H1 (cell line): ENCODE measurements at regions not wholly inside any gene's neighbourhood (a gene's known extent, or its start where the extent isn't known, plus 50 kb on each side); places are given as distances from the start of the nearest gene placed in this dataset.

ENCODE experiments used
- CHD7 ChIP-seq: fragments of 300-600 bp; sonication (generic); IDR thresholded peaks from 2 replicates; pipeline ENCODE4 v1.7.1; 2012; ENCODE audit warnings: low read length, moderate library complexity, mild to moderate bottlenecking, inconsistent platforms; ENCODE audit not compliant: insufficient replicate concordance
- CTBP2 ChIP-seq: IDR thresholded peaks from 2 replicates; pipeline ENCODE4 v1.7.0; 2011; ENCODE audit warnings: borderline replicate concordance, mild to moderate bottlenecking, moderate library complexity, mixed read lengths, low read length; ENCODE audit not compliant: insufficient read depth, insufficient read length
- EZH2 ChIP-seq: fragments of 200-600 bp; sonication (generic); IDR thresholded peaks from 2 replicates; pipeline ENCODE4 v1.7.1; 2012; ENCODE audit warnings: low read depth, mild to moderate bottlenecking, moderate library complexity, low read length, inconsistent platforms; ENCODE audit not compliant: severe bottlenecking
- HDAC2 ChIP-seq, 2 experiments: fragments of 300-600 bp in 1 of 2; sonication (generic) in 1 of 2; IDR thresholded peaks; 2 replicates each; pipeline ENCODE4 v1.6.1; 2011 to 2012; ENCODE audit warnings: low read depth in 2 of 2, low read length in 2 of 2, mild to moderate bottlenecking in 2 of 2, moderate library complexity in 2 of 2, borderline replicate concordance in 1 of 2, inconsistent platforms in 1 of 2
- KDM5A ChIP-seq: fragments of 200-600 bp; IDR thresholded peaks from 2 replicates; pipeline ENCODE4 v1.7.1; 2012; ENCODE audit warnings: mild to moderate bottlenecking, low read length, inconsistent platforms, mixed read lengths
- POLR2AphosphoS5 ChIP-seq: IDR thresholded peaks from 2 replicates; pipeline ENCODE4 v1.6.1; 2011; ENCODE audit warnings: low read depth, low read length
- RFX5 ChIP-seq: IDR thresholded peaks from 2 replicates; pipeline ENCODE4 v1.6.1; 2011; ENCODE audit warnings: low read depth, low read length, improper control_type of control experiment, borderline replicate concordance

DNA sequence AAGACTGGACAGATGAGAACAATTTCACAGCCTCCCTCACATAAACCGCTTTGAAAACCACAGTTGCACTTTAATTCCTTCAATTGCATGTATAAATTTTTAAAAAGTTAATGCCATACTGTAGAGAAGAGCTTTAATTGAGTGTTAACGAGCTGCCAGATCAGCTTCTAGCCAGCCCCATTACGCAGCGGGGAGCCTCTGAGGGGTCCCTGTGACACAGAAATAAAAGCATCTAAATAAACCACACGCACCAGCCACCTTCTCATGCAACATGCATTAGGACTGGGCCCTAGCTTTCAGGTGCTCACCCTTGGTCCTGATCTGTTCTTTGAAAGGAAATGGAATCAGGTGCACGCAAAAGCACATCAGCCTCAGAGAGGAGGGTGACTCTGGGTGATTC, 111.7 kb downstream of the SPATA19 start (continued):
- TF ChIP-seq CHD7, result no peak
- TF ChIP-seq EZH2, result no peak
- TF ChIP-seq RFX5, result no peak
- no peak for TF ChIP-seq CTBP2
- TF ChIP-seq KDM5A, result no peak
- no peak for TF ChIP-seq HDAC2 (IDR thresholded peaks at IDR 0.05; ENCODE audit: borderline replicate concordance in 1 of 2, low read depth in 2 of 2, low read length in 2 of 2)
- no peak for TF ChIP-seq POLR2AphosphoS5
